Hematopoietic multipotent progenitor cell treated with erythropoietin and hydrocortisone succinate and interleukin-3 and kit ligand, for 8 days (in vitro differentiated cells): ENCODE measurements at regions not wholly inside any gene's neighbourhood (a gene's known extent, or its start where the extent isn't known, plus 50 kb on each side); places are given as distances from the start of the nearest gene placed in this dataset.

ENCODE experiments used
- DNase-seq: peaks from one replicate; pipeline ENCODE4 v3.0.0-alpha.2; 2015

DNA sequence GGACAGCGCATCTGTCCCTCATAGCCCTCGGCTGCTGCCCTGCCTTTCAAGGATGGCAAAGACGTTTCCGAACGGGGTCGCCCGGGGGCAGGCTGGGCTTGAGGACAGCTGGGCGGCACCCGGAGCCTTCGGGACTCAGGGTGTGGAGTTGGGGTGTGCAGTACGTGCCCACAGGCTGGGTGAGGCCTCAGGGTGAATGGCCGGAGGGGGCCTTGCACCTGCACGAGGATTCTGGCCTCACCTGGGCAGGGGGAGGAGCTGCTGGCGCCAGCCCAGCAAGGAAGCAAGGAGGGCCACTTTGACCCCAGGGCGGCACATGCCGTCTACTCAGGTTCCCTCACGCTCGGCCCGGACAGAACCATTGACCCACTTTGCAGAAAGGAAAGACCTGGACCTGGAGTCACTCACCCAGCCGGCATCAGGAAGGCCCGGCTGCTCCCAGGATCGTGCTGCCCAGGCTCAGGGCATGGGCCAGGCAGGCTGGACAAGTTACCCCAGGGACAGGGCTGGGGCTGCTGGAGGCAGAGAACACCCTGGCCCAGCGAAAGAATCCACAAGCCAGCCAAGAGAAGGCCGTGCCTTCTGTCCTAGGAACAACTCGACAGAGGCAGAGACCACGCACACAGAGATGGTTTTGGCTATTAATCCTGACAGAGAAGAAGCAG, 65.1 kb upstream of the TTC34 start:
- DNase-seq: no peak

DNA sequence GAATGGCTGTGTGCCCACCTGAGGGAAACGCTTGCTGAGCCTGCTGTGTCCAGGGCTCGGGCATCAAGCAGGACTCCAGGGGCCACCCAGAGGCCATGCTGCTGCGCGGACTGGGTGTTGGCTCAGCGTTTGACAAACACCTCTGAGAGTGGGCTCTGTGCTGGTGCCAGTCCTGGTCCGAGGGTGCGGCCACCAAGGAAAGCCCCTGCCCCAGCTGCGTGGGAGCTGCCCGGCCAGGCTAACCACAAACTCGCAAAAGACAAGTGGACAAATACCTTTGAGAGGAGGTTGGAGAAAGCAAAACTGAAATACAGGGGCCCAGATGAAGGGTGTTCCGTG, 65.6 kb upstream of the TTC34 start:
- DNase-seq: no peak

DNA sequence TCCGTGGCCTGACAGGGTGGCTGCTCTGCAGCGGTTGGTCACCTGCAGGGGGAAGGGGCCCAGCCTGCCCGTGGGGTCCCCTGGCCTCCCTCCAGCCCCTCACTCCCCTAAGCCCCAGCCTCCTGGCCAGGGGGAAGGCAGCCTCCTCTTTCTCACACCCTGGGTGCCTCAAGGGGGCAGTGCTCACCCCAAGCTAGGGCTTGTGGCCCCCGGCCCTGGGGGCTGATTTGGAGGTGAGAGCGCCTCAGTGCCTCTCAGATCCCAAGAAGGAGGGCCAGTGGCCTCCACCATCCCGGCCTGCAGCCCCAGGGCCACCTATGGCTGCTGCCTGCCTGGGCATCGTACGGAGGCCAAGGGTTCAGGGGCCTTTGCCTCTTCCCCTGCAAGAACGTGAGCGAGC, 66.4 kb upstream of the TTC34 start:
- DNase-seq: no peak

DNA sequence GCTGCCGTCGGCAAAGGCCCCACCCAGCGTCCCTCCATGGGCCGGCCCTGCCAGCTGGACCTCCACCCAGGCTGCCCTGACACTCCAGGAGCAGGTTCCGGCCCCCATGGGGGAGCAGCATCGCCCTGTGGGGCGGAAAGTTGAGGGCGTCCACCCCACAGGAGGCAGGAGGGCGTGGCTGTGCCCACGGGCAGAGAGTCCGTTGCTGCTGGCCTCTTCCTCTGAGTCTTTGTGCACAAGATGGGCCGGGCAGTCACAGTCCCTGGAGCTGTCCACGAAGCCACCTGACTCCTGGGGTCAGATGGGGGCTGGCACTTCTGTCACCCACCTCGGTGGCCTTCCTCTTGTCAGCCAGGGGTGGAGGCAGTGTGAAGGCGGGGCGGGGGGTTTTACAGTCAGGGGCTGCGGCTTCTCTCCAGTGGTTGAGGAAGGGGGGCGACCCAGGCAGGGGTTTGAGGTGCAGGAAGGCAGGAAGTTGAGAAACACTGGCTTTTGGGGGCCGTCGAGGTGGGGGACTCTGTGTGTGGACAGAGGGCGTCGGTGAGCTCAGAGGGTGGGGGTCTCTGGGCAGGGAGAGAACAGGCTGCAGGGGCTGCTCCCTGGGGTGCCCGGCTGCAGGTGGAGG, 67.2 kb upstream of the TTC34 start:
- DNase-seq: no peak

DNA sequence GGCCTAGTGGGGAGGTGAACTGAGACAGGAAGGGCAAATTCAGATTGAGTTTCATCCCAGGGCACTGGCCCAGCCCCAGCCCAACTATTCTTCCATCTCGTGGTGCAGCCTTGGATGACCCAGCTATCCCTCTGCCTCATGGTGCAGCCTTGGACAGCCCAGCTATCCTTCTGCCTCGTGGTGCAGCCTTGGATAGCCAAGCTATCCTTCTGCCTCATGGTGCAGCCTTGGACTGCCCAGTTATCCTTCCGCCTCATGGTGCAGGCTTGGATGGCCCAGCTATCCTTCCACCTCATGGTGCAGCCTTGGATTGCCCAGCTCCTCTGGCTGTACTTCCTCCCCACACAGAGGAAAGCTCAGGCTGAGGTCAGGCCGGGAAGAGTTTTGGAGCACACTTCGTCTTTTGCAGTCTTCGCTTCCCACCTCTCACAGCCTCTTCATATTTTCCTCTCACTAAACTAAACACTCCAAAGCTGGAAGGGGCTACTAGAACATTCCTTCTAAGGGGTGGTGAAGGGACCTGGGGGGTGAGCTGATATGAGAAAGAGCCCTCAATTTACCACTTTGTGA, 69.8 kb upstream of the TTC34 start:
- no peak for DNase-seq

DNA sequence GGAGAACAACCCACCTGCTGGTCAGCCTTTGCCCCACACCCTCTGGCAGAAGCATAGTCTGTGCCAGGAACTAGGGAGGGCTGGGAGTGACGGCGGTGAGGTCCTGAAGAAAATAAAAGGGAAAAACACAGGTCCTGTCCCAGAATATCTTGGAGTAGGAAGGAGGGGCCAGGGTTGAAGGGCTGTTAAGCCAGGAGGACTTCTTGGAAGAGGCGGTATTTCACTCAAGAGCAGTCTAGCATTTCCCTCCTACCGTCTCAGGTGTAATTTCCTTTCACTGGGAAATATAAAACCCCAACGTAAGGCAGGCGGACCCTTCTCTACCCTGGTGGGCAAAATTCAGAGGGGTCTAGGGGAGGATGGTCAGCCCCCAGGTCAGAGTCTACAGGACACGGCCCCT, 72.7 kb upstream of the TTC34 start:
- no peak for DNase-seq

DNA sequence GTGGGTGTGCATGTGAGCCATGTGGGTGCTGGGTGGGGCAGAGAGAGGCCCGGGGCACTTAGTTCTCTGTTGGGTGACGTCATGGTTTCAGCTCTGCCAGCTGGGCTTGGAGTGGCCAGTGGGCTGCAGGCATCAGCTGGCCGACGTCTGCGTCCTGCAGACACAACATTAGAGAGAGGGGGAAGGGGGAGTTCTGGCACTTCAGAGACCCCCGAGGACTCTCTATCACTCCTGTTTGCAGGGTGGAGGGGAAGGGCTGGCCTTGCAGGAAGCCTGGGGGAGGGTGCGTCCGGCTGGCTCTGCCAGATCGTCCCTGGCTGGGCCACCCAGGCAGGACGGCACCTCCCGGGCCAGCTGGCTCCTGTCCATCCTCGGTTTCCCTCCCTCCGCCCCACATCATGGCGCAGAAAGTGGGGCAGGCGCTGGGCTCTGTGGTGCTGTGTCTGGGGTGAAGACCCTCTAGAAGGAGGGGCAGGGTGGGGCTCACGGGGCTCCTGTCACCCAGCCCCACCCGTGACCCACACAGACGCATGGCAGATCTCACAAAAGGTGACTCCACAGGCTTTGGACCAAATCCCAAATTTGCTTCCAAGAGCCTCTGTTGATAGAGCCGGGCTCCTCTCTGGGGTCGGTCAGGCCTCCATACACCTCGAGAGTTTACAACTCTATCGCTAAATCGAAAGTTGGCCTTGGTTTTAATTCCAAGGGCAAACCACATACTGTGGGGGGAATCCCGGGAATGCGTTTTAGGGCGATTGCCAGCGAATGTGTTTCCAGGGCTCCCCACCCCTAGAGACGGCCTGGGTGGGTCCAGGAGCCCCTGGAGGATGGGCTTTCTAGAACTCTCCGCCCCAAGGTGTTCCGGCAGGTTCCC, 73.4 kb upstream of the TTC34 start:
- no peak for DNase-seq

DNA sequence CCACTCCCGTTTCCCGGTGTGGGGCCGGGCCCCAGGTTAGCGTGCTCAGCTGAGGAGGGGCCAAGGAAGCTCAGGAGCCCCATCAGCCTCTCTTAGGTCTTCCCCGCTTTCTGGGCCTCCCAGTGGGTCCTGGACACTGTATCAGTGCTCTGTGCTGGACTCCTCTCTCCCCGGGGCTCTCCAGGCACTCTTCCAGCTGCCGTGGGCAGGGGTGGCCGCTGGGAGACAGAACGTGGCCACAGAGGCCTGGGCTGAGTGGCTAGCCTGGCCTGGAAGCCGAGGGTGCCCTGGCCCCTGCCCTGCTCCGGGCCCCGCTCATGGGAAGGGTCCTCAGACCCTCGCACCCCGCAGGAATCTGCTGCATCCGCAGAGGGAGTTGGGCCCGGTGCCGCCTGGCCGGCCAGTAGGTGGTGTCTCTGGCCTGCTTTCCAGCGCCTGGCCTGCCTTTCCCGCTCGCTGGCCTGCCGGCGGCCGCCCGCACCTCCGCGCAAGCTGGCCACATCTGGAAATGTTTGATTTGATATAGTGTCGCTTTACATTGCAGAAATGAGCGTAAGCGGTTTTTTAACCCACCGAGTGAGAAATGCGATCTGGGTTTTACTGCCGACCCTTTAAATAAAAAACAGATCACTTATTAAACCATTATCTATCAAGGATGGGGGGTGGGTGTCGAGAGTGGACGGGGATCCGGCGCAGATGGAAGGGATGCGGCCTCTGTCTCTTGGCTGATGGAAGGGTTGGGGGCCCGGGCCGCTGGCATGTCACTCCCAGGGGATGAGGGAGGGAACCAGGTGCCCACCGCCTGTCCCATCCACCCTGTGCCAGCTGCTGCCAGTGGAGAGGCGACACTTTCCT, 74.4 kb upstream of the TTC34 start:
- no peak for DNase-seq

DNA sequence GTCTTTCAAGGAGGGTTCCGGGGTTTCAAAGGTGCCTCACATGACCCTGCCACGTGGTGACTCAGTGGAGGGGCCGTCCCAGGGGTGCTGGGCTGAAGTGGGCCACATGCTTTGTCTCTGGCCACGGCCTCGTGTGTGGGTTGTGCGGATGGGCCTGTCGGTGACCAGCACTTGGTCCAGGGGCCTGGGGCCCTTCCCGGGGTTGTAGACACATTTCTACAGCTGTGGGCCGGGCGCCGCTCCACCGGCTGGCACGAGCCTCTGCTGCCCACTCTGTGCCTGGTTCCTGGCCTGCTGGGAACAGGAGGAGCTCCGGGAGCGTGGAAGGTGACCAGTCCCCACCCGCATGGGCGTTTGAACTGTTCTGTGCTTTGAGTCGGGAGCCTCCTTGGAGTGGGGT, 75.4 kb upstream of the TTC34 start:
- DNase-seq: no peak

DNA sequence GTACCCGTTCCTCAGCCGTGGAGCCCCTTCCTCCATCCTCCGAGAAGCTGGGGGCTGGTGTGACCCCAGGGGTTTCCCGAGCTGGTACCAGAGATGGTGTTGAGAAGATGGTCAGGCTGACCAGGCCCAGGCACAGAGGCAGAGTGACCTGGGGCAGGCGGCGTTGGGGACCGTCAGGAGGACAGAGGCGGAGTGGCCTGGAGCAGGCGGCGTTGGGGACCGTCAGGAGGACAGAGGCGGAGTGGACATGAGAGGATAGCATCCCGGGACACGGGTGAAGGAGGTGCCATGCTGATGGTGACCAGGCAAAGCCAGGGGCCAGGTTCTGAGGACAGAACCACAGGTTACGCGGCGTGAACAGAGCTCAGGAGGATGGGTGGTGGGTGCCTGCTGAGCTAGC, 75.9 kb upstream of the TTC34 start:
- no peak for DNase-seq

DNA sequence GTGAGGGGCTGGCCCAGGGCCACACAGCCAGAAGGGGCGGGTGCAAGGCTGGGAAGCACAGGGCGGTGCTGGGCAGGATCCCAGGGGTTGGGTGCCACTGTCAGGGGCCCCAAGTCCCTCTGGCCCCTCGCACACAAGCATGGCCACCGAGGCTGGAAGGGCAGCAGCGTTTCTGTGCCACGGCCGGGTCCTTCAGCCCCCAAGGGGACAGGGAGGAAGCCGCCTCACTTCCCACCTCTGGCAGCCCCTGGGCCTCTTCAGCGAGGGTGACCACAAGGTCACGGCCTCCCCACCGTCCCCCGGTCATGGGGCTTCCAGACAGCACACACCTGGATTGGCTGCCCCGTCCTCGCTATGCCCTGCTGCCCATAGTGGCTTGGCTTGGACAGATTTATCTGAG, 77.1 kb upstream of the TTC34 start:
- no peak for DNase-seq

DNA sequence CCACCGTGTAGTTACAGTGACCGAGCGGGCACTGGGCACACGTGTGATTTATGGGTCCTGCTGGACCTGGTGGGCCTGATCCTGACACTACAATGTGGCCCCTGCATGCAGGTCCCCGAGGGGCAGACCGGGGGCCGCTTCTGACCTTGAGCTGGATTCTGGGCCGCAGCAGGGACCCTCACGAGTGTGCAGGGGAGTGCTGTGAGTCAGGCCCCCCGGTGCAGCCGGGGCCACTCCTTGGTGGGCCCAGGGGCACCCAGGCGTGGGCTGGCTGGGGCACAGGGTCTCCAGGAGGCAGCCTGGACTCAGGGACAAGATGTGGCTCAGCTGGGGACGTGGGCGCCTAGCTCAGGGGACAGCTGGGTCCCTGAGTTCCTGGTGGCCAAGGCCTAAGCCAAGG, 77.5 kb upstream of the TTC34 start:
- no peak for DNase-seq

DNA sequence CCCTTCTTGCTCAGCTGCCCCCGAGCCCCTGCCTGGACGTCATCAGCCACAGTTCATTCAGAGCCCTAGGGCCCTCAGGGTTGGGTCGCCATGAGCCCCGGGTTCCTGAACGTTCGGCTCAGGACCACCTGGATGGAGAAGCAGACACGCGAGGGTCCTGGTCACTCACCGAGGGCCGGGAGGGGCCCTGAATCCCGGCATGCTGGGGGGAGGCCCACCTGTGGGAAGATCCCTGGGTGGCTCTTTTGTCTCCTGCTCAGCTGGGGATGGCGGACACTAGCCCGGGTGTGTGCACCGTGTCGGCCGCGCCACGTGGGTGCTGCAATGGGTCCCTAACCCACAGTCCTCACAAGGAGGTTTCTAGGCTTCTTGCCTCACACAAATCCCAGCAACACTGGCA, 78.1 kb upstream of the TTC34 start:
- DNase-seq: no peak

DNA sequence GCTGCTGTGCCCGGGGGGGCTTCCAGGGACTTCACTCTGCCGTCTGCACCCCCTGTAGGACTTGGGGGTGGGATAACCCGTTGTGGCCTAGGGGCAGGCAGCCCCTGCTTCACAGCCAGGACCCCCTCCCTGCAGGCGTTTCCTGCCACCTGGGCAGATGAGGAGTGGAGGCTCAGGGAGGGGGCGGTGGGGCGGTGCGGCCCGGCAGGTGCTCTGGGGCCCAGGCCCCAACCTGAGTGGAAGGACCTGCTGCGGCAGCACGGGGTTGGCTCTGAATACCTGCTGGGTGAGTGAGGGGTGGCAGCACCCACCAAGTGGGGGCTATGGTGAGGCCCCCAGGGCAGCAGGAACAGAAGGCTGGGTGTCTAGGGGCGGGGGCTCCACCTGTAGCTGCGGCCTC, 78.6 kb upstream of the TTC34 start:
- DNase-seq: no peak

DNA sequence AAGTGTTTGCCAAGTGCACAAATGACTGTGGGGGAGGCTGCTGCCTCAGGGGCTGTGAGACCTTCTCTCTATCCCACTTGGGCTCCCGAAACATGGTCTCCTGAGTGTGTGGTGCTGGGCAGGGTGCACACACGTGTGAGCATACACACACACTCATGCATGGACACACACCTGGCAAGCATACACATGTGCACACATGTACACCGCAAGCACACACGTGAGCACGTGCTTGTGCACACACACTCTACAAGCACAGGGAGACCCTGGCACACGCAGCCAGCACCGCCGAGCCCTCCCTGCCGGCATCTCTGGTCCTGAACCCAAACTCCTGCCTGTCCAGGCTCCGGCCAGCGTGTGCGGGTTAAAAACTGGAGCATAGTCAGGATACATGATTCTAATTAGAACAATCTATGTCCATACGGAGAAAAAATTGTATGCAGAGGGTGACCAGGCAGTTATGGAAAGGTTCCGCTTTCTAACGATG, 79.4 kb upstream of the TTC34 start:
- DNase-seq: no peak

DNA sequence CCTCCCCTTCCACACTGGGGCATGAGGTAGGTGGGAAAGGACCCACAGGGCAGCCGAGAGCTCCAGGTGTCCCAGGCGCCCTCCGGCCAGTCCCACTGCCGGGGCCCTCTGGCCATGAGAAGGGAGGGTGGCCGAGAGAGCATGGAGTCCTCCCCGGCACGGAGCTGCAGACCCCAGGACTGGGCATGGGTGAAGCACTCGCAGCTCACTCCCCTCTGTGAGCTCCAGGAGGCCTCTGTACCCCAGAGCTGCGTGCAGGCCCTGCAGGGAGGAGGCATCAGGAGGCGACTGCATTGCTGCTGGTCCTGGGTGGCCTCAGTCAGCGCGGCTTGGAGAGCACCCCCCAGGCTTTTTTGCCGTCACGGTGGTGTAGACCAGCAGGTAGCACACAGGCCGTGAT, 80.1 kb upstream of the TTC34 start:
- no peak for DNase-seq

DNA sequence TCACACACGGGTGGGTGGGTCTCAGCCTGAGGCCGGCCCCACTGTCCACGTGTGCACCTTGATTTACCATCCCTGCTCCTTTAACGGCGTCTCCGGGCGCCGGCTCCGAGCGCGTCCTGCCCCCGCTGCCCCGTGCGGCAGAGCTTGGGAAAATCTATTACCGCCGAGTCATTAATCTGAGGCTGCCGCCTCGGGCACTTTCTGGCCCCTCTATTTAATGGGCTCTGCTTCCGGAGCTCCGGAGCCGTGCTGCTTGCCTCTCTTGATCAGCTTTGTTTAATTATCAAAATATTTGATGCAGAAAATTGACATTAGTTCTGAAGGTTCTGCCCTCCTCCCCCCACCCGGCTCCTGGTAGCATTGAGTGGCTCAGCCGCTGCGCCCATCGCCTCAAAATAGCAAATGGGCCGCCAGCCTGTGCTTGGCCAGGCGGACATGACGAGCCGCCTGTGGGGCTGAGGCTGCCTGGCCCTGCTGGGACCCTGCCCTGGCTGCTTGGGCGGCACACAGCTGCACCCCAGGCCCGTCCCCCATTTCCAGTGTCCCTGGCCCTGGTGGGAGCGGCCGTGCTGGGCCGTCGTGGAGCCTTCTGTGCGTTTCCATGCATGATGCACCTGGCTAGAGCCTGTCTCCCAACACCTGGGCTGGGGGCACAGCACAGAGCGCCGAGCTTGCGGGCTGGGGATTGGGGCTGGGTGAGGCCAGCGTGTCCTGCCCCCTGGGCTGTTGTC, 81.6 kb upstream of the TTC34 start:
- no peak for DNase-seq

DNA sequence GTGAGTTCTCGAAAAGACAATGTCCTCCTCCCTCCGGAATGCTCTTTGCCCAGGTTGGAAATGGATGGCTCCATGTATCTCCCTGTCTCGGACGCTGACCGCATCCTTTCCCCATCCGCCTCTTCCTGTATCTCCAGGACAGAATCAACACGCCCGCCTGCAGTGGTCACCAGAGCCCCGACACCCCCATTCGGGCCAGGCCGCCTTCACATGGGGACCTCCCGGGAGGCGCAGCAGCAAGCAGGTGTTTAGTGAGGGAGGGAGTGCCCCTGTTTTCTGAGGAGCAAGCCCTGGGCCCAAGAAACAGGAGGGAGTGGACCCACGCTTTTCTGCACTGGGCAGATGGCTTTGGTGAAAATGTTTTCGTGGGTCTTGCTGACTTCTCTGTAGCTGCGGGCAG, 83.5 kb upstream of the TTC34 start:
- DNase-seq: no peak

DNA sequence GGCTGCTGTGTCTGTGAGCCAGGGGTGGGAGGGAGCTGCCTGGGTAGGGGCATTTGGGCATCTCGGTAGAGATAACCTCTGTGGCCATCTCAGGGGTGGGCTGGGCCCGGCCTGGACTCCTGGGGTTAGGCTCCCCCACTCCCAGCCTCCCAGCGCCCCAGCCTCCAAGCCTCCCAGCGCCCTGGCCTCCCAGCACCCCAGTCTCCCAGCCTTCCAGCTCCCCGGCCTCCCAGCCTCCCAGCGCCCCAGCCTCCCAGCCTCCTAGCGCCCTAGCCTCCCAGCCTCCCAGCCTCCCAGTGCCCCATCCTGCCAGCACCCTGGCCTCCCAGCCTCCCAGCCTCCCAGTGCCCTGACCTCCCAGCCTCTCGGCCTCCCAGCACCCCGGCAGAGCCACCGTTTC, 85.1 kb upstream of the TTC34 start:
- DNase-seq: no peak

DNA sequence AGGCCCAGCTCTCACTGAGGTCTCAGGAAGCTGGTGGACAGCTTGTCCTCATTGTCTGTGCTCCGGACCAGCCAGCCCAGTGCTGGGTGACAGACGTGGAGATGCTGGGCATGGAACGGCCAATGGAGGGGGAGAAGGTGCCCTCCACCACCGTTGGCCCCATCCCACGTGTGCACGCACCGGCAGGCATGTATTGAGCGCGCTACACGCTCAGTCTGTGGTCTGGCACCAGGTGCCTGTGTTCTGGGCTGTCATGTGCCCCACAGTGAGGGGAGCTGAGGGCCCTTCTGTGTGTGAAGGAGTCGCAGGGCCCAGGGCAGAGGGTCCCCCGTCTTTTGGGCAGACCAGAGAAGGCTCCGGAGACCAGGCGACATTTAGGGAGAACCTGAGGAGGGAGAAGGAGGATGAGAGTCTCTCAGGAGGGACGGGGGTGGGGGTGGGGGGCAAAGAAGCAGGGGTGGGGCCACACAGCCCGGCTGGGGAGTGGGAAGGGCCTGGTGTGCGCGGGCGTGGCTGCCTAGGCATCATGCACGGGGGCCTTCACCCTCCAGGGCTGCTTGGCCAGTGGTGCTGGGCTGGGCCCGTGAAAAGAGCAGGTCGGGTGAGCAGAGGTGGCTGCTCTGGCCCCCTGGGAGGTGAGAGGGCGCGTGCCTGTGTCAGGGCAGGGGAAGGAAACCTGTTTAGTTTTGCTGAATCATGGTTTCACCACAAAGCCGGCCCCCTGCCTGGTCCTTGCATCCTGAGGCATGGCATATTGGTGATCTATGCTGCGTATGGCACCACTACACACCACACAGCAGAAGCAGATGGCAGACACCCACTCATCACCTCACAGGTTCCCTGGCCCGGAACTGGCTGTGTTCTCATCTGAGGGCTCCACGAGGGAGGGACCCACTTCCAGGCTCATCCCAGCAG, 86.7 kb upstream of the TTC34 start:
- no peak for DNase-seq

DNA sequence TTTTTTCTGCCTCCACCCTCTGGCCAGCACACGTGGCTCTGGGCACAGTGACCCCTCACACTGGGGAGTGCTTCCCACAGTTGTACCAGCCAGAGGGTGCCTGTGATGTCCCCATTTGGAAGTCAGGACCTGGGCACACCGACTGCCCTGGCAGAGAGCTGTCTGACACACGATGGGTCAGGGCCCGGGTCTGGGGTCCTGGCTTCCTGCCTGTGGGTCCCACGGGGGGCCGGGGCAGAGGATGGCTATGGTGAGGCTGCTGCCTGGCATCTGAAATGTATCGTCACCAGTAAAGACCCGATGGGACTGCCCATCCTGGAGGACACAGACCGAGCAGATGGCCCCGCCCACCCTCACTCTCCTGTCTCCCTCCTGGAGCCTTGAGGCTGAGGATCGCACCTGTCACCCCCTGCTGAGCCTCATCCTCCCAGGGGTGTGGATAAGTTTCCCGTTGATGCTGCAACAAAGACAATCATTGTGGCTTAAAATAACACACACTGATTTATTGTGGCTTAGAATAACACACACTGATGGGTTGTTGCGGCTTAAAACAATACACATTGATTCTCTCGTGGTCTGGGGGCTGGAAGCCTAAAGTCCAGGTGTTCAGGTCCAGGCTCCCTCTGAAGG, 88.8 kb upstream of the TTC34 start:
- no peak for DNase-seq
